Activated naive CD4-positive, alpha-beta T cell treated with anti-CD3 and anti-CD28 coated beads, Interleukin-2, amount 10 ng/mL, durations not matched to agents 7 days and 5 days (primary cell): ENCODE measurements at regions not wholly inside any gene's neighbourhood (a gene's known extent, or its start where the extent isn't known, plus 50 kb on each side); places are given as distances from the start of the nearest gene placed in this dataset.
A peak's percentile ranks its signal among the peaks of the same experiment; 100 is the strongest.

Experiments
- CTCF ChIA-PET: fragments of 350-600 bp; sonication (Branson Sonifier 250); formaldehyde crosslinking; loops from one replicate; lab custom pipeline; 2021; ENCODE audit warnings: antibody characterized with exemption; lab: Charles Lee
- DNase-seq: peaks from one replicate; pipeline ENCODE4 v3.0.0-alpha.2; 2020
- H3K27ac Mint-ChIP-seq: one replicate; pipeline ENCODE4 v1.8.0; 2021; ENCODE audit warnings: mild to moderate bottlenecking, moderate library complexity, mixed read lengths
- H3K27me3 Mint-ChIP-seq: one replicate; pipeline ENCODE4 v1.8.0; 2021; ENCODE audit warnings: mild to moderate bottlenecking, mixed read lengths
- H3K36me3 Mint-ChIP-seq: one replicate; pipeline ENCODE4 v1.8.0; 2021; ENCODE audit warnings: mixed read lengths
- H3K4me1 Mint-ChIP-seq: one replicate; pipeline ENCODE4 v1.8.0; 2021; ENCODE audit warnings: mixed read lengths
- H3K4me3 Mint-ChIP-seq: one replicate; pipeline ENCODE4 v1.8.0; 2021; ENCODE audit warnings: mild to moderate bottlenecking, moderate library complexity, mixed read lengths
- H3K9me3 Mint-ChIP-seq: one replicate; pipeline ENCODE4 v1.8.0; 2021; ENCODE audit warnings: mixed read lengths

DNA sequence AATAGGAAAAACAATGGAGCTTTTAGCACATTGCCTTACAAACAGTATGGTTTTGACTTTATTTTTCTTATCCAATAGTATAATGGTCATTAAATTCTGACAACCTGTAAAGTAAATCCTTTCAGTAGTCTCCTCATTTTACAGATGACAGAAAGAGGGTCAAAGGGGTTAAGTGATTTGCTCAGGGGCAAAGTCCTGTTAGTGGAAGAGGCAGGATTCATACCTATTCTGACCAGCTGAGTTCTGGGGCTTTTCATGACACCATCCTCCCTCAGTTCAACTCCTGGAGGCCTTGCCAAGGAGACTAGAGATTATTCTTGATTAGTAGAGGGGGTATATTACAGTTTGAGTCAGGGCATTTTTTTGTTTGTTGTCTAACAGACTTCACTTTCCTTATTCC lies 278.7 kb upstream of the DUSP10 start:
- Mint-ChIP-seq H3K9me3 (no peaks in the 10 kb centered on the region), H3K4me3 (no peak overlapping the region), H3K27ac (no peak overlapping the region), H3K4me1 (no peaks in the 10 kb centered on the region), H3K27me3 (no peaks in the 10 kb centered on the region), H3K36me3 (no peaks in the 10 kb centered on the region)
- no peak for DNase-seq
- CTCF ChIA-PET = interaction anchor here (0.8 kb wide), 1 partner anchor 11 kb away, joined by 3 read pairs; no protein-coding TSS in a partner anchor

DNA sequence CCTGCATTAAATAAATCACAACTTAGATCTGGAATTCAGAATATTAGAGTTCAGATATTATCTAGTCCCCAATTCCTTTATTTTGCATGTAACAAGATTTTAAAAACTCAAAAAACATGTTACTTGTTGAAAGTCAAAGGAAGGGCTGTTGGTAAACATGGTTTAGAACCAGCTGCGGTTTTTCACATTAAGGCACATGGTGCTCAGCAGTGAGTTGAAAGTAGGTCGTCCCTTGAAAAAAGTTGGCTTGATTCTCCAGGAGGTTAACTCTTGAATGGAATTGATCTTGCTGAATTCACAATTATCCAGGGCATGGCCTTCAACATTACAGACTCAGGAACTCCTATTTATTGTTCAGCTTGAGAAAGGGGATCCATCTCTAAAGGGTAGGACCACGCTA lies 277.1 kb upstream of the DUSP10 start:
- Mint-ChIP-seq H3K36me3 (no peaks in the 10 kb centered on the region), H3K27ac (no peak overlapping the region), H3K4me3 (no peak overlapping the region), H3K9me3 (no peaks in the 10 kb centered on the region), H3K4me1 (no peaks in the 10 kb centered on the region), H3K27me3 (no peaks in the 10 kb centered on the region)
- CTCF ChIA-PET = interaction anchor here (1.6 kb wide), 1 partner anchor 10 kb away, joined by 3 read pairs; no protein-coding TSS in a partner anchor
- DNase-seq = no peak

DNA sequence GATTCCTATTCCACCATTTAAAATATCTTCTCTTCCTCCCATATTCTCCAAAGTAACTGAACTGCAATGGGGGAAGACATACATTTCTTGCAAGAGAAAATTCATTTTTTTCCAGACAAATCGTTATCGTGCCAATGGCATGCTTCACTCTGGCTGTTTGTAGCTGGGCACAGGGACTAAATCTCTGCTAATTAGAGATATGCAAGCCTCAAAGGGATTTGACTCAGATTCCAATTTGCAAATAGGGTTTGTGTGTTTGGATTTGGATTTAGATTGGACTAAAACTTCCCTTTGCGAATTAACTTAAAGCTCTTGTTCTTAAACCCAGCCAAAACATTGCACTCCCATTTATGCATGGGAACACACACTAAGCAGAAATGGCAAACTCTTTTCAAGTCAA lies 276.2 kb upstream of the DUSP10 start:
- CTCF ChIA-PET = interaction anchor here (1.6 kb wide), 1 partner anchor 9 kb away, joined by 3 read pairs; no protein-coding TSS in a partner anchor
- Mint-ChIP-seq H3K4me3 (no peak overlapping the region), H3K27me3 (peaks cover 3% of the 10 kb centered on the region), H3K27ac (no peak overlapping the region), H3K4me1 (no peaks in the 10 kb centered on the region), H3K9me3 (no peaks in the 10 kb centered on the region), H3K36me3 (no peaks in the 10 kb centered on the region)
- DNase-seq = no peak

DNA sequence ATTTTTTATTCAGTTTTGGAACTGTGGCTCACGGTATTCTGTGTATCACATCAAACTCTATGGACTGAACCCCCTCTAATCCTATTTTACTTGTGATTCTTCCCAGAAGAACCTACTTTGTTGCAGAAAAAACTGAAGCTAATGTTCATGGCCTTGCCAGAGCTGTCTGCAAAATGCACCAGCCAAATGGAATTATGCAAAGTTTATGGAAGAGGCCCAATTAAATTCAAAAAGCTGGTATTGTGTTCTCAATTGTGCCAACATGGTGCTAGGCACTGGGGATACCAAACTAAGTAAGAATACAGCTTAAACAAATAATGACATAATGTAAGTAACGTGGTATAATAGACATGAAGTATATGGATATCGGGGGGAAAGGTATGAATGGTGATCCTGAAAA lies 273.8 kb upstream of the DUSP10 start:
- no peak for DNase-seq
- no peaks in the 10 kb centered on the region for H3K4me1 Mint-ChIP-seq
- peaks cover 8% of the 10 kb centered on the region for H3K27me3 Mint-ChIP-seq
- no peaks in the 10 kb centered on the region for H3K9me3 Mint-ChIP-seq
- no peak overlapping the region for H3K27ac Mint-ChIP-seq
- CTCF ChIA-PET = no interaction called here
- no peak overlapping the region for H3K4me3 Mint-ChIP-seq
- no peaks in the 10 kb centered on the region for H3K36me3 Mint-ChIP-seq

- CTCF ChIA-PET = interaction anchor here (1.5 kb wide), 1 partner anchor 270 kb away, joined by 3 read pairs; no protein-coding TSS in a partner anchor
- peaks cover under 1% of the 10 kb centered on the region for H3K4me1 Mint-ChIP-seq
- peaks cover 8% of the 10 kb centered on the region for H3K27me3 Mint-ChIP-seq
Observed at GRCh38 chr1:222014001-222014400, 272.1 kb upstream of the DUSP10 start.

GRCh38 chr1:222012816-222013215 lies 270.9 kb upstream of the DUSP10 start:
- CTCF ChIA-PET = no interaction called here
- Mint-ChIP-seq H3K4me3 (no peak overlapping the region), H3K27ac (no peak overlapping the region), H3K9me3 (no peaks in the 10 kb centered on the region), H3K4me1 (peaks cover 4% of the 10 kb centered on the region), H3K36me3 (no peaks in the 10 kb centered on the region), H3K27me3 (peaks cover 8% of the 10 kb centered on the region)
- DNase-seq = no peak

More at GRCh38 chr1:222014001-222014400, 272.1 kb upstream of the DUSP10 start:
- no peak overlapping the region for H3K27ac Mint-ChIP-seq
- no peaks in the 10 kb centered on the region for H3K36me3 Mint-ChIP-seq
- H3K9me3 Mint-ChIP-seq = no peaks in the 10 kb centered on the region
- no peak overlapping the region for H3K4me3 Mint-ChIP-seq
- DNase-seq = no peak

DNA sequence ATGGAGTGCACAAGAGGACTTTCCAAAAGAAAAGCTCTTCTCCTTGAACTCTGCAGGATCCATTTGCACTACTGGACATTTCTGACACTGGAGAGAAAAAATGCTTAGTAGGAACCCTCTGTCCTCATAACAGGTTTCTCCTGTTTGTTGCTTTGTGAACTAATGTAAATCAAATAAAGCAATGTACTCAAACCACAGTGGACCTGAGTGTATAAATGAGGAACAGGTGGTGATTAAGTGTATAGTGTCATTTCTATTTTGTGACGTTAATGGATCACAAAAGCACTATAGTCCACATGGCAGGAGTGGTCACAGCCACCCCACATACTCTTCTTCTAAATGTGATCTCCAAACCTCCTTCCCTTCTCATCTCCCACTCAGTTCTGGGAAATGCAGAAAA lies 268.4 kb upstream of the DUSP10 start:
- CTCF ChIA-PET = interaction anchor here (1.5 to 3.4 kb wide), 3 partner anchors 10 to 532 kb away, joined by 3 to 23 read pairs (median 16); partner anchors contain the start of gene DUSP10
- H3K4me1 Mint-ChIP-seq = peaks cover 4% of the 10 kb centered on the region
- H3K9me3 Mint-ChIP-seq = no peaks in the 10 kb centered on the region
- no peak overlapping the region for H3K27ac Mint-ChIP-seq
- no peak for DNase-seq
- no peaks in the 10 kb centered on the region for H3K36me3 Mint-ChIP-seq
- no peak overlapping the region for H3K4me3 Mint-ChIP-seq
- peaks cover 8% of the 10 kb centered on the region for H3K27me3 Mint-ChIP-seq

DNA sequence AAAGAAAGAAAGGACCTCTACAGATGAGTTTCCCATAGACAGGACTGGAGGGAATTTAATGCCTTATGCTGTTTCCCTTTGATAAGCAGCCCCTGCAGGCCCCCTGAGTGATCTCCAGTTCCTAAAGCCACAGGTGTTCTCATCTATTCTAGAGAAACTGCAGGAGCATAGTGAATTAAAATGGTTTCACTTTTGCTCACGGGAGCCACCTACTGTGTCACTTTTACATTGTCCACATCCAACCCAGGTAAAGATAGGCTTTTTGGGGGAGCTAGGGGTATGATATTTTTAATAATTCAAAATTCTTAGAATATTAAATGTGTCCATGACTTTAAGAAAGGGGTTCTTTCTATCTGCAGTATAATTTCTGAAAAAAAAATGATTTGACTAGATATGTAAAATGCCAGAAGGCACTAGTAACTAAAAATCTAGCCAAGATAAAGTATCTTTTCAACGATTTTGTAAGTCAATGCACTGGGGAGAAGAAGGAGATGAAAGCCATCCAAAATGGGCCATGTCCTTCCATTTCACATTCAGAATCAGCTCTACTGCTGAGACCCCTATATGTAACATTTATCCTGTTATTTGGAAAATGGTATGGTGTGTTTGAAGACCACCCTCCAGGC lies 267.3 kb upstream of the DUSP10 start:
- Mint-ChIP-seq H3K27ac (no peak overlapping the region), H3K4me1 (peaks cover 4% of the 10 kb centered on the region), H3K36me3 (no peaks in the 10 kb centered on the region), H3K27me3 (peaks cover 8% of the 10 kb centered on the region), H3K4me3 (no peak overlapping the region), H3K9me3 (no peaks in the 10 kb centered on the region)
- DNase-seq = peak; percentile 48
- CTCF ChIA-PET = interaction anchor here (0.6 to 3.4 kb wide), 8 partner anchors 9 to 531 kb away, joined by 3 to 23 read pairs (median 4); partner anchors contain the start of gene DUSP10

DNA sequence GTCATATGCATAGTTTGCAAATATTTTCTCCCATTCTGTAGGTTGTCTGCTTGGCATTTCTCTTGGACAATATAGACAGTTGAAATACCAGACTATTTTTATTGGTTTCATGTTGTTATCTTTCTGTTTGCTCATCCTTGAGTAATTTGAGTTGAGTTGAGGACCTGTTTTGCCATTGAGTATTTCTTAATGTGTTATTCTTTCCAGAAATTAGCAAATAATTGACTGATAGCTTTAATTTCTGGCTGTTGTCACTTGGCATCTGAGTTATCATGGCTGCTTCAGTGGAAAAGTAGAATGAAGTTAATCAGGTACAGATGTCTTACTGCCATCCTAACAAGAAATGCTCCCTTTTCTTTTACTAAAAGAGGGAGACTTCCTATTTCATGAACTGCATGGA lies 264.8 kb upstream of the DUSP10 start:
- no peak for DNase-seq
- Mint-ChIP-seq H3K27ac (no peak overlapping the region), H3K4me1 (peaks cover 4% of the 10 kb centered on the region), H3K27me3 (peaks cover 8% of the 10 kb centered on the region), H3K9me3 (no peaks in the 10 kb centered on the region), H3K4me3 (no peak overlapping the region), H3K36me3 (no peaks in the 10 kb centered on the region)
- CTCF ChIA-PET = no interaction called here

DNA sequence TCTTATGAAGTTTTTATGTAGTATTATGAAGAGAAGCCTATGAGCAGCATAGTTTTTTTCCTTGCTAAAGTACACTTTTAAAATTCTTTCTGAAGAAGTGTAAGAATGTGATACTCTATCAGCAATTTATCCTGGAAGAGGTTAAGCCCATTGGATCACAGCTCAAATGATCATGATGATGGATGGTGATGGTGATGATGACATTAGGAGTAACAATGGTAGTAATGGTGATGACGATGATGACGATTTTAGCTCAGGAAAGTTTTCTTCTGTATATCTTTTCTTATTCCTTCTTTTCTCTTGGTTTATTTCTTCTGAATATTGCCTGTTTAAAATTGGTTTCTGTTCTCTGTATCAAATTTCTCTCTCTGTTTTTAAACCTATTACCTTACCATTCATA lies 262.9 kb upstream of the DUSP10 start:
- CTCF ChIA-PET = no interaction called here
- H3K27me3 Mint-ChIP-seq = peaks cover 4% of the 10 kb centered on the region
- H3K4me3 Mint-ChIP-seq = no peak overlapping the region
- peaks cover 4% of the 10 kb centered on the region for H3K4me1 Mint-ChIP-seq
- no peak overlapping the region for H3K27ac Mint-ChIP-seq
- DNase-seq = no peak
- no peaks in the 10 kb centered on the region for H3K36me3 Mint-ChIP-seq
- no peaks in the 10 kb centered on the region for H3K9me3 Mint-ChIP-seq

DNA sequence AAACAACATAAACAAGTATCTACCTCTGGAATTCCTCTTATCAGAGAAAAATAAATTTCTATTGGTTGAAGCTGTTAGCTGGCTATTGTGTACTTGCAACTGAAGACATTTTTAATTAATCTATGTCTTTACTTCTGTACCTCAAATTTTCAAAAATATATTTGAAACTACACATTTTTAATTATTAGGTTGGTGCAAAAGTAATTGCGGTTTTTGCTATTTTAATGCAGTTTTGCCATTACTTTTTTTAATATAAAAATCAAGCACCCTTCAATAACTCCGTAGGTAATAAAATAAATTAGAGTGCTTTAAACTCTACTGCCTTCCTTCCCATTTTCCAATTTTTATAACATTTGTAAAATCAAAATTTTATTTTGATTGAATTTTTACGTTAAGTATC lies 262.1 kb upstream of the DUSP10 start:
- DNase-seq = no peak
- Mint-ChIP-seq H3K27ac (no peak overlapping the region), H3K4me3 (no peak overlapping the region), H3K9me3 (no peaks in the 10 kb centered on the region), H3K36me3 (no peaks in the 10 kb centered on the region), H3K27me3 (peaks cover 4% of the 10 kb centered on the region), H3K4me1 (peaks cover 4% of the 10 kb centered on the region)
- CTCF ChIA-PET = no interaction called here

DNA sequence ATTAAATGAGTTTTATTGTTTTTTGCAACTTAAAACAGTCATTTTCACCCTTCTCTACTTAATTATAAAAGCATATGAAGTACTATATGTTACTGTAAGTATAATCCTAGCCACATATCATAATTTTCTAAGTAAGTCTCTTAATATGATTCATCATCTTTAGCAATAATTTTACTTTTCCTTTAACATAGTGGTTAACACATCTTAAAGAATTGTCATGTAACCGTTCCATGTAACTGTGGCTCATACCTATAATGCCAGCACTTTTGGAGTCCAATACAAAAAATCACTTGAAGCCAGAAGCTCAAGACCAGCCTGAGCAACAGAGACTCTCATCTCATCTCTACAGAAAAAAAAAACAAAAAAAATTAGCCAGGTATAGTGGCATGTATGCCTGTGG lies 260.6 kb upstream of the DUSP10 start:
- no peak for DNase-seq
- Mint-ChIP-seq H3K27me3 (peaks cover 4% of the 10 kb centered on the region), H3K9me3 (no peaks in the 10 kb centered on the region), H3K27ac (no peak overlapping the region), H3K4me3 (no peak overlapping the region), H3K4me1 (no peaks in the 10 kb centered on the region), H3K36me3 (no peaks in the 10 kb centered on the region)
- CTCF ChIA-PET = no interaction called here

GRCh38 chr1:222000131-222000530 lies 258.2 kb upstream of the DUSP10 start:
- Mint-ChIP-seq H3K4me1 (no peaks in the 10 kb centered on the region), H3K27me3 (peaks cover 4% of the 10 kb centered on the region), H3K9me3 (no peaks in the 10 kb centered on the region), H3K4me3 (no peak overlapping the region), H3K36me3 (no peaks in the 10 kb centered on the region), H3K27ac (no peak overlapping the region)
- no peak for DNase-seq
- CTCF ChIA-PET = no interaction called here

DNA sequence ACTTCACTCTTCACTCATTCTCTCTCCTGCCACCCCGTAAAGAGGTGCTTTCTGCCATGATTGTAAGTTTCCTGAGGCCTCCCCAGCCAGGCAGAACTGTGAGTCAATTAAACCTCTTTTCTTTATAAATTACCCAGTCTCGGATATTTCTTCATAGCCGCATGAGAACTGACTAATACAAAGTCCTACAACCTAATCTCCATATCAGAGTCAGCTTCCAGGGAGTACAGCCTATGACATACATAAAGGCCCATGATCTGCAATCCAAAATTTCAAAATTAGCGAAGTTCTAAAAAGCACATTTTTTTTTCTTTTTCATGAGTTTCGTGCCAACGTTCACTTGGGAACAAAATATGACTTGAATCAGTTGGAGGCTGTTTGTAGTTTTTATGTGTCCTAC lies 256.9 kb upstream of the DUSP10 start:
- peaks cover 10% of the 10 kb centered on the region for H3K4me1 Mint-ChIP-seq
- CTCF ChIA-PET = no interaction called here

GRCh38 chr1:221998186-221998612 lies 256.3 kb upstream of the DUSP10 start:
- CTCF ChIA-PET = no interaction called here
- no peak overlapping the region for H3K27ac Mint-ChIP-seq
- H3K27me3 Mint-ChIP-seq = no peaks in the 10 kb centered on the region
- H3K4me1 Mint-ChIP-seq = peaks cover 15% of the 10 kb centered on the region
- H3K9me3 Mint-ChIP-seq = no peaks in the 10 kb centered on the region
- no peak for DNase-seq
- H3K4me3 Mint-ChIP-seq = no peak overlapping the region
- no peaks in the 10 kb centered on the region for H3K36me3 Mint-ChIP-seq

More for the DNA sequence above, 256.9 kb upstream of the DUSP10 start:
- Mint-ChIP-seq H3K27ac (no peak overlapping the region), H3K27me3 (peaks cover 3% of the 10 kb centered on the region), H3K9me3 (no peaks in the 10 kb centered on the region), H3K4me3 (no peak overlapping the region), H3K36me3 (no peaks in the 10 kb centered on the region)
- no peak for DNase-seq
